ENCODE measurements at regions not wholly inside any gene's neighbourhood (a gene's known extent, or its start where the extent isn't known, plus 50 kb on each side); places are given as distances from the start of the nearest gene placed in this dataset.

- DNase-seq (ENCODE audit: low read depth), result no peak
Measured at GRCh38 chr9:13552606-13553215, 273.2 kb upstream of the MPDZ start.

GRCh38 chr9:13550519-13550918, 271.0 kb upstream of the MPDZ start:
- no peak for DNase-seq (ENCODE audit: low read depth)

- no peak for DNase-seq (ENCODE audit: low read depth)
Measured at GRCh38 chr9:13548535-13548934, 269.0 kb upstream of the MPDZ start.

- no peak for DNase-seq (ENCODE audit: low read depth)
Measured at GRCh38 chr9:13535141-13535540, 255.6 kb upstream of the MPDZ start.

GRCh38 chr9:13534006-13534405, 254.5 kb upstream of the MPDZ start:
- no peak for DNase-seq (ENCODE audit: low read depth)

GRCh38 chr9:13532407-13532806, 252.9 kb upstream of the MPDZ start:
- no peak for DNase-seq (ENCODE audit: low read depth)

- DNase-seq (ENCODE audit: low read depth), result no peak
Measured at GRCh38 chr9:13529321-13530104, 250.0 kb upstream of the MPDZ start.

- peak; percentile 4 for DNase-seq (ENCODE audit: low read depth)
Measured at GRCh38 chr9:13524245-13524644, 244.8 kb upstream of the MPDZ start.

GRCh38 chr9:13520069-13520468, 240.6 kb upstream of the MPDZ start:
- no peak for DNase-seq (ENCODE audit: low read depth)

GRCh38 chr9:13513716-13514444, 234.4 kb upstream of the MPDZ start:
- no peak for DNase-seq (ENCODE audit: low read depth)

- DNase-seq (ENCODE audit: low read depth), result no peak
Measured at GRCh38 chr9:13513286-13513685, 233.8 kb upstream of the MPDZ start.

- DNase-seq (ENCODE audit: low read depth), result no peak
Measured at GRCh38 chr9:13508681-13509080, 229.2 kb upstream of the MPDZ start.

- DNase-seq (ENCODE audit: low read depth), result no peak
Measured at GRCh38 chr9:13508086-13508485, 228.6 kb upstream of the MPDZ start.

- DNase-seq (ENCODE audit: low read depth), result no peak
Measured at GRCh38 chr9:13505797-13506196, 226.3 kb upstream of the MPDZ start.

- no peak for DNase-seq (ENCODE audit: low read depth)
Measured at GRCh38 chr9:13503599-13503998, 224.1 kb upstream of the MPDZ start.

- DNase-seq (ENCODE audit: low read depth), result no peak
Measured at GRCh38 chr9:13502484-13502883, 223.0 kb upstream of the MPDZ start.

- DNase-seq (ENCODE audit: low read depth), result no peak
Measured at GRCh38 chr9:13501018-13501417, 221.5 kb upstream of the MPDZ start.

GRCh38 chr9:13500034-13500433, 220.5 kb upstream of the MPDZ start:
- no peak for DNase-seq (ENCODE audit: low read depth)

- DNase-seq (ENCODE audit: low read depth), result no peak
Measured at GRCh38 chr9:13493697-13494096, 214.2 kb upstream of the MPDZ start.

- no peak for DNase-seq (ENCODE audit: low read depth)
Measured at GRCh38 chr9:13491493-13492424, 212.3 kb upstream of the MPDZ start.

- DNase-seq (ENCODE audit: low read depth), result no peak
Measured at GRCh38 chr9:13491138-13491492, 211.6 kb upstream of the MPDZ start.

GRCh38 chr9:13487936-13488335, 208.4 kb upstream of the MPDZ start:
- DNase-seq (ENCODE audit: low read depth), result no peak
